ENCODE measurements at regions not wholly inside any gene's neighbourhood (a gene's known extent, or its start where the extent isn't known, plus 50 kb on each side); places are given as distances from the start of the nearest gene placed in this dataset.

- TF ChIP-seq POLR2AphosphoS5 (IDR thresholded peaks at IDR 0.05; ENCODE audit: low read depth, low read length) (no peak), REST (IDR thresholded peaks at IDR 0.05; ENCODE audit: insufficient read depth in 1 of 2, low read depth in 2 of 2, low read length in 2 of 2) (no peak), TAF1 (IDR thresholded peaks at IDR 0.05; ENCODE audit: borderline replicate concordance, insufficient read depth, low read length) (no peak), SIN3A (IDR thresholded peaks at IDR 0.05; ENCODE audit: borderline replicate concordance, insufficient read depth, low read length) (no peak)
These were observed 442.2 kb upstream of the CWC22 start for GRCh38 chr2:180449171-180449915.
